ENCODE measurements at regions not wholly inside any gene's neighbourhood (a gene's known extent, or its start where the extent isn't known, plus 50 kb on each side); places are given as distances from the start of the nearest gene placed in this dataset.

DNA sequence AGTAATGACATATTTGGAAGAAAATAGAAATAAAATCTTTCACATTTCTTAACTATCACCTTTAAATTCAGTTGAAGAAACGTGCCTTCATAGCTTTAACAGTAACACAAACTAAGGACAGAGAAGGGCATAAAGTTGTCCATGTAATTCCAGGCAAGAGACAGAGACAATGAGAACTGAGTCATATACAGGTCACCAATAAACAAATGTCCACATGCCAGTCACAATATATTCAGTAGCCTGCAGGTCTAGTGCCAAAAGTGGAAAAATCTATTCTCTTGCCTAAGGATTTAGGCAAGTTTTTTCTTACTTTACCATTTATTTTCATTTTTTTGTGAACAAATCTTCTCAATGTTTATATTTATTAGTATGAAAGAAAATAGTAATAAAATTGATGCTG, 1711.5 kb upstream of the NUDT12 start:
- no peaks in the 10 kb centered on the region for H3K4me1 ChIP-seq (ENCODE audit: insufficient read depth, low read length, severe bottlenecking)
- H3K36me3 ChIP-seq (ENCODE audit: insufficient read depth, low read length): no peaks in the 10 kb centered on the region
- no peak overlapping the region for H3K4me3 ChIP-seq (ENCODE audit: low read depth, low read length, poor library complexity, severe bottlenecking)
- H3K9ac ChIP-seq (ENCODE audit: low read length): no peak overlapping the region
- no peaks in the 10 kb centered on the region for H3F3A ChIP-seq (ENCODE audit: insufficient read depth, low read length)
- H3K9me2 ChIP-seq (ENCODE audit: low read depth, low read length): no peaks in the 10 kb centered on the region
- TF ChIP-seq, protein P1, sequence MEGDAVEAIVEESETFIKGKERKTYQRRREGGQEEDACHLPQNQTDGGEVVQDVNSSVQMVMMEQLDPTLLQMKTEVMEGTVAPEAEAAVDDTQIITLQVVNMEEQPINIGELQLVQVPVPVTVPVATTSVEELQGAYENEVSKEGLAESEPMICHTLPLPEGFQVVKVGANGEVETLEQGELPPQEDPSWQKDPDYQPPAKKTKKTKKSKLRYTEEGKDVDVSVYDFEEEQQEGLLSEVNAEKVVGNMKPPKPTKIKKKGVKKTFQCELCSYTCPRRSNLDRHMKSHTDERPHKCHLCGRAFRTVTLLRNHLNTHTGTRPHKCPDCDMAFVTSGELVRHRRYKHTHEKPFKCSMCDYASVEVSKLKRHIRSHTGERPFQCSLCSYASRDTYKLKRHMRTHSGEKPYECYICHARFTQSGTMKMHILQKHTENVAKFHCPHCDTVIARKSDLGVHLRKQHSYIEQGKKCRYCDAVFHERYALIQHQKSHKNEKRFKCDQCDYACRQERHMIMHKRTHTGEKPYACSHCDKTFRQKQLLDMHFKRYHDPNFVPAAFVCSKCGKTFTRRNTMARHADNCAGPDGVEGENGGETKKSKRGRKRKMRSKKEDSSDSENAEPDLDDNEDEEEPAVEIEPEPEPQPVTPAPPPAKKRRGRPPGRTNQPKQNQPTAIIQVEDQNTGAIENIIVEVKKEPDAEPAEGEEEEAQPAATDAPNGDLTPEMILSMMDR (IDR thresholded peaks at IDR 0.05; ENCODE audit: low read length): no peak
- TF ChIP-seq EZH2 (IDR thresholded peaks at IDR 0.05; ENCODE audit: borderline replicate concordance, low read length): no peak
- no peak overlapping the region for H3K4me2 ChIP-seq (ENCODE audit: low read length)
- H4K20me1 ChIP-seq (ENCODE audit: insufficient read depth, low read length): no peaks in the 10 kb centered on the region
- H3K9me3 ChIP-seq (ENCODE audit: low read length): no peaks in the 10 kb centered on the region
- no peaks in the 10 kb centered on the region for H3K79me2 ChIP-seq (ENCODE audit: insufficient read depth, low read length)
- H3K27me3 ChIP-seq (ENCODE audit: insufficient read depth, low read length): no peaks in the 10 kb centered on the region
- H2AFZ ChIP-seq (ENCODE audit: low read length): no peak overlapping the region
- H3K27ac ChIP-seq (ENCODE audit: low read depth, low read length, poor library complexity, severe bottlenecking): no peak overlapping the region

DNA sequence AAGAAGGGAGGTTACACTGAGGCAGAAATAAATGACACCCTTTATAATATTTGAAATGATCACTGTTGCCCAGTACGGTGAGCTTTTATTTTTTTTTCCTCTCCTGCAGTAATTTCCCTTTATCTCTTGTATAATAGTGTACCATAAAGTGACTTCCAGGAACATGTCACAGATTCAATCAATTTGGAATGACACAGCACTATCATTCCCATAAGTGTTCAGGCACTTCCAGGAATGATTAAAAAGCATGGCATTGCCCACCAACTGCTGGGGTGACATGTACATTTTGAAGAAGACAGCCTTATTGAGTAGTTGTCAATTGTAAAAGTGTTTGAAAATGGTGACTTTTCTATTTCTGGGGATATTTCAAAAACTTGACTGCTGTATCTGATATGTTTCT, 1700.9 kb upstream of the NUDT12 start:
- Histone ChIP-seq H3K79me2 (ENCODE audit: insufficient read depth, low read length) (no peaks in the 10 kb centered on the region), H3K9me3 (ENCODE audit: low read length) (no peaks in the 10 kb centered on the region), H2AFZ (ENCODE audit: low read length) (no peak overlapping the region), H3K27me3 (ENCODE audit: insufficient read depth, low read length) (no peaks in the 10 kb centered on the region), H3K27ac (ENCODE audit: low read depth, low read length, poor library complexity, severe bottlenecking) (no peak overlapping the region), H3K4me3 (ENCODE audit: low read depth, low read length, poor library complexity, severe bottlenecking) (no peak overlapping the region), H4K20me1 (ENCODE audit: insufficient read depth, low read length) (no peaks in the 10 kb centered on the region), H3K36me3 (ENCODE audit: insufficient read depth, low read length) (no peaks in the 10 kb centered on the region), H3K4me1 (ENCODE audit: insufficient read depth, low read length, severe bottlenecking) (no peaks in the 10 kb centered on the region), H3F3A (ENCODE audit: insufficient read depth, low read length) (no peaks in the 10 kb centered on the region), H3K4me2 (ENCODE audit: low read length) (no peak overlapping the region), H3K9me2 (ENCODE audit: low read depth, low read length) (no peaks in the 10 kb centered on the region; the same call in 1 of the 2 replicates), H3K9ac (ENCODE audit: low read length) (no peak overlapping the region)
- no peak for TF ChIP-seq EZH2 (IDR thresholded peaks at IDR 0.05; ENCODE audit: borderline replicate concordance, low read length)
- TF ChIP-seq, protein P1 (IDR thresholded peaks at IDR 0.05; ENCODE audit: low read length): no peak

DNA sequence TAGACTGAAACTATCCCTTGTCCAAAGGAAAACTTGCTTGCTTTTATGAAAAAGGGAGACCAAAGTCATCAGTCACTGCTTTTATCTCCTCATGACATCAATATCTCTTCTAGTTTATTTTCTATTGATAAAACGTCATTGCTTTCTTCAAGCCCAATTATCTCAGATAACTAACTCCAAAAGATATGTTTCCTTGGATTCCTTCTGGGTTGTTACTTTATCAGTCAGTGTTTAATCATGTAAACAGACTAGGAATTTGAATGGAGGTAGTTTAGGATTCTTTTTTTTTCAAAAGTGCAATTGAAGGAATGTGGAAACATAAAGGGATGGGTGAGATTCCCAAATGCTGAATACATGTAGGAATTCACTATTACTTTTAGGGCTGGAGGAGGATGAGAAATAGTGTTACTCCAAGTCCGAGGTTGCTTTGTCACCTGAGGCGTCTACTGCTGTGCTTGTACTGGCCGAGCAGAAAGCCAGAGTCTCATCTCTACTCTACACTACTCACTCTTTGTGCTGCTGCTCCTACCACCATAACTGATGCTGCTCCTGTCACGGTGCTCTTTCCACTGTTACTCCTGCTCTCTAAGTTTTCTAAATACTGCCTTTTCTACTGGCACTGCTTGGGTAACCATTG, 1697.1 kb upstream of the NUDT12 start:
- TF ChIP-seq EZH2 (IDR thresholded peaks at IDR 0.05; ENCODE audit: borderline replicate concordance, low read length): no peak
- TF ChIP-seq, protein P1 (IDR thresholded peaks at IDR 0.05; ENCODE audit: low read length): no peak
- no peak overlapping the region for H3K4me3 ChIP-seq (ENCODE audit: low read depth, low read length, poor library complexity, severe bottlenecking)
- no peaks in the 10 kb centered on the region for H3K4me1 ChIP-seq (ENCODE audit: insufficient read depth, low read length, severe bottlenecking)
- H3K27me3 ChIP-seq (ENCODE audit: insufficient read depth, low read length): no peaks in the 10 kb centered on the region
- no peak overlapping the region for H2AFZ ChIP-seq (ENCODE audit: low read length)
- H3F3A ChIP-seq (ENCODE audit: insufficient read depth, low read length): no peaks in the 10 kb centered on the region
- no peak overlapping the region for H3K9ac ChIP-seq (ENCODE audit: low read length)
- H3K79me2 ChIP-seq (ENCODE audit: insufficient read depth, low read length): no peaks in the 10 kb centered on the region
- H3K27ac ChIP-seq (ENCODE audit: low read depth, low read length, poor library complexity, severe bottlenecking): no peak overlapping the region
- H4K20me1 ChIP-seq (ENCODE audit: insufficient read depth, low read length): no peaks in the 10 kb centered on the region
- no peak overlapping the region for H3K4me2 ChIP-seq (ENCODE audit: low read length)
- H3K9me2 ChIP-seq (ENCODE audit: low read depth, low read length): no peaks in the 10 kb centered on the region
- H3K9me3 ChIP-seq (ENCODE audit: low read length): no peaks in the 10 kb centered on the region
- no peaks in the 10 kb centered on the region for H3K36me3 ChIP-seq (ENCODE audit: insufficient read depth, low read length)
